Astrocyte of the spinal cord (primary cell): ENCODE measurements at regions not wholly inside any gene's neighbourhood (a gene's known extent, or its start where the extent isn't known, plus 50 kb on each side); places are given as distances from the start of the nearest gene placed in this dataset.

ENCODE experiments used
- DNase-seq: peaks from one replicate; pipeline ENCODE4 v3.0.0; 2011; ENCODE audit warnings: low read depth, low spot score
- H3K4me3 ChIP-seq: 2 replicates; pipeline ENCODE4 v1.5.1; 2011; ENCODE audit warnings: low read depth, mild to moderate bottlenecking, low read length, moderate library complexity
- CTCF ChIP-seq: IDR thresholded peaks from 2 replicates; pipeline ENCODE4 v1.5.1; 2012; ENCODE audit warnings: low read depth, mild to moderate bottlenecking, low read length, inconsistent platforms
- in situ Hi-C: cut with HindIII; loops from 2 replicates; pipeline ENCODE4 v1.10.0; 2017; ENCODE audit warnings: low sequenced_read_pairs

- no peak for DNase-seq
- no peak overlapping the region for H3K4me3 ChIP-seq
- no peak for TF ChIP-seq CTCF
- in situ Hi-C loops = no loop called here
Observed at GRCh38 chr16:51012396-51012795, 138.7 kb downstream of the SALL1 start.

- in situ Hi-C loops = no loop called here
- no peak for TF ChIP-seq CTCF
- no peak for DNase-seq
- no peak overlapping the region for H3K4me3 ChIP-seq
Observed at GRCh38 chr16:51010817-51011216, 140.3 kb downstream of the SALL1 start.

- in situ Hi-C loops = no loop called here
- no peak overlapping the region for H3K4me3 ChIP-seq
- no peak for DNase-seq
- TF ChIP-seq CTCF = no peak
Observed at GRCh38 chr16:51009813-51010212, 141.3 kb downstream of the SALL1 start.

- no peak for TF ChIP-seq CTCF
- no peak for DNase-seq
- H3K4me3 ChIP-seq = no peak overlapping the region
- in situ Hi-C loops = no loop called here
Observed at GRCh38 chr16:51009359-51009758, 141.7 kb downstream of the SALL1 start.

- in situ Hi-C loops = no loop called here
- no peak overlapping the region for H3K4me3 ChIP-seq
- no peak for DNase-seq
- TF ChIP-seq CTCF = no peak
Observed at GRCh38 chr16:51008607-51009006, 142.5 kb downstream of the SALL1 start.

- H3K4me3 ChIP-seq = no peak overlapping the region
- no peak for TF ChIP-seq CTCF
- in situ Hi-C loops = no loop called here
- DNase-seq = no peak
Observed at GRCh38 chr16:51008037-51008436, 143.0 kb downstream of the SALL1 start.
